ENCODE measurements at regions not wholly inside any gene's neighbourhood (a gene's known extent, or its start where the extent isn't known, plus 50 kb on each side); places are given as distances from the start of the nearest gene placed in this dataset.

- TF ChIP-seq POLR2A (IDR thresholded peaks at IDR 0.05; ENCODE audit: low read depth, low read length) (no peak), TAF1 (IDR thresholded peaks at IDR 0.05; ENCODE audit: low read depth, low read length) (no peak), PAX5 (IDR thresholded peaks at IDR 0.05; ENCODE audit: insufficient read depth, low read length, severe bottlenecking) (no peak), POLR2AphosphoS5 (IDR thresholded peaks at IDR 0.05; ENCODE audit: low read depth, low read length) (no peak), SPI1 (IDR thresholded peaks at IDR 0.05; ENCODE audit: low read depth, low read length) (no peak), POU2F2 (IDR thresholded peaks at IDR 0.05; ENCODE audit: low read depth, low read length) (no peak)
These were observed 124.9 kb upstream of the NPVF start for GRCh38 chr7:25353196-25353595.
